Thymus (tissue), 11 donors: ENCODE measurements at regions not wholly inside any gene's neighbourhood (a gene's known extent, or its start where the extent isn't known, plus 50 kb on each side); places are given as distances from the start of the nearest gene placed in this dataset.

Experiments used
- DNase-seq, 9 donors: peaks; one replicate each; pipeline ENCODE4 v3.0.0-alpha.2; 2013; ENCODE audit warnings: low spot score in 9 of 9, low read depth in 6 of 9, missing footprints in 1 of 9
- H3K27ac ChIP-seq, 2 donors: one replicate each; pipeline ENCODE4 v1.5.1; 2013; ENCODE audit warnings: control low read depth in 1 of 2, low read depth in 1 of 2, low read length in 1 of 2, mild to moderate bottlenecking in 1 of 2, moderate library complexity in 1 of 2
- H3K27me3 ChIP-seq, 2 donors: one replicate each; pipeline ENCODE4 v1.5.1; 2013; ENCODE audit warnings: low read length in 1 of 2; ENCODE audit not compliant: control insufficient read depth in 2 of 2, insufficient read depth in 1 of 2
- H3K36me3 ChIP-seq, 2 donors: one replicate each; pipeline ENCODE4 v1.5.1; 2013; ENCODE audit warnings: low read length in 1 of 2, mild to moderate bottlenecking in 1 of 2, moderate library complexity in 1 of 2; ENCODE audit not compliant: control insufficient read depth in 2 of 2, insufficient read depth in 2 of 2
- H3K4me1 ChIP-seq, 2 donors: one replicate each; pipeline ENCODE4 v1.5.1; 2013; ENCODE audit warnings: low read length in 2 of 2; ENCODE audit not compliant: control insufficient read depth in 2 of 2, insufficient read depth in 2 of 2
- H3K4me3 ChIP-seq, 2 donors: one replicate each; pipeline ENCODE4 v1.5.1; 2013; ENCODE audit warnings: low read length in 2 of 2, control low read depth in 1 of 2, mild to moderate bottlenecking in 1 of 2
- H3K9me3 ChIP-seq, 2 donors: one replicate each; pipeline ENCODE4 v1.5.1; 2013; ENCODE audit warnings: low read length in 1 of 2, mild to moderate bottlenecking in 1 of 2; ENCODE audit not compliant: control insufficient read depth in 2 of 2, insufficient read depth in 1 of 2
- WGBS: extraction: QIAGEN DNeasy Blood & Tissue Kit; methylation state at CpG from one replicate; pipeline ENCODE4 v1.1.7; 2013; 5-methylcytosine and 5-hydroxymethylcytosine counted together
- donor health status: healthy.

DNA sequence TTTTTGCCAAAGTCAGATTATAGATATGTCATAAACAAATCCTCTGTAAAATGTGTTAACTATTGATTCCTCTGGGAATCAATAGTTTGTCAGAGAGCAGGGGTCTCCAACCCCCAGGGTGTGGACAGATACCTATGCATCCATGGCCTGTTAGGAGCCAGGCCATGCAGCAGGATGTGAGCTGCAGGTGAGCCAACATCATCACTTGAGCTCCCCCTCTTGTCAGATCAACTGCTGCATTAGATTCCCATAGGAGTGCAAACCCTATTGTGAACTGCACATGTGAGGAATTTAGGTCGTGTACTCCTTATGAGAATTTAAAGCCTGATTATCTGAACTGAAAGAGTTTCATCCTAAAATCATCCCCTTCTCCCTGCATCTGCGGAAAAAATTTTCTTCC lies 1365.4 kb downstream of the ARAP2 start:
- Histone ChIP-seq H3K27me3 (no peaks in the 10 kb centered on the region), H3K4me3 (no peak overlapping the region), H3K4me1 (no peaks in the 10 kb centered on the region), H3K36me3 (no peaks in the 10 kb centered on the region), H3K27ac (no peak overlapping the region), H3K9me3 (peaks cover 0 to 5% of the 10 kb centered on the region in 2 donors)
- WGBS = 70% methylated on average over 2 of the region's 2 CpGs
- no peak for DNase-seq

DNA sequence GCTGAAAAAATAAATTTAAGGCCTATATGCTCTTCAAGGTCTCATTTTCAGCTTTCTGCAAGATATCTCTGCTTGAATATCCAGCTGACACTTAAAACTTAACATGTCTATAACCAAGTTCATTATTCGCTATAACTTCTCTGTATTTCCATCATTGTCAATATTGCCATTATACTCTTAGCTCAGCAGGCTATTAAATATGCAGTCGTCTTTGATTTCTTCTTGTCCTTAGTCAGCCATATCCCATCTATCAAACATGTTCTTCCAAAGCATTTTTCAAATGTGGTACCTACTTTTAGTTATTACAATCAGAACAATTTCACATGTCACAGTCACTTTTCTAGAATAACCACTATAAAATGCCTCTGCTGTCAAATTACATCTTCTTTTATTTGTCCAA lies 1364.1 kb downstream of the ARAP2 start:
- no peak for DNase-seq
- WGBS = 90% methylated on average over 2 of the region's 2 CpGs
- Histone ChIP-seq H3K4me1 (no peaks in the 10 kb centered on the region), H3K9me3 (peaks cover 0 to 5% of the 10 kb centered on the region in 2 donors), H3K27me3 (no peaks in the 10 kb centered on the region), H3K4me3 (no peak overlapping the region), H3K27ac (no peak overlapping the region), H3K36me3 (no peaks in the 10 kb centered on the region)

DNA sequence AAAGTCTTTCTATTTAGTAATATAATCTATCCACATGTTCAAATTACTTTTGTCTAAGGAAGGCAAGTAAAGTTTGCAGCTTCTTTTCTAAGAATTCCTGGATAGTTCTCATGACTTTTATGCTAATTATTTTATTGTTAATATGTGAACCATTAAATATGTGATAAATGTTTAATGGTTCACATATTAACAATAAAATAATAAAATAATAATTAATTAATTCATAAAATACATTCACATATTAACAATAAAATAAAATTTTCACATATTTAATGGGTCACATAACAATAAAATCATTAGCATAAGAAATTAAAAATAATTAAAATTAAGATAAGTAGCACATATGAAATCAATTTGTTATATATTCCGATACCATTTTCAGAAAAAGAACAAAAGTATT lies 1352.4 kb downstream of the ARAP2 start:
- H3K4me1 ChIP-seq = no peaks in the 10 kb centered on the region
- no peaks in the 10 kb centered on the region for H3K36me3 ChIP-seq
- H3K9me3 ChIP-seq = peaks cover 0 to 2% of the 10 kb centered on the region in 2 donors
- H3K4me3 ChIP-seq = no peak overlapping the region
- no peaks in the 10 kb centered on the region for H3K27me3 ChIP-seq
- 98% methylated on average over 1 of the region's 1 CpG for WGBS
- no peak for DNase-seq
- H3K27ac ChIP-seq = no peak overlapping the region

DNA sequence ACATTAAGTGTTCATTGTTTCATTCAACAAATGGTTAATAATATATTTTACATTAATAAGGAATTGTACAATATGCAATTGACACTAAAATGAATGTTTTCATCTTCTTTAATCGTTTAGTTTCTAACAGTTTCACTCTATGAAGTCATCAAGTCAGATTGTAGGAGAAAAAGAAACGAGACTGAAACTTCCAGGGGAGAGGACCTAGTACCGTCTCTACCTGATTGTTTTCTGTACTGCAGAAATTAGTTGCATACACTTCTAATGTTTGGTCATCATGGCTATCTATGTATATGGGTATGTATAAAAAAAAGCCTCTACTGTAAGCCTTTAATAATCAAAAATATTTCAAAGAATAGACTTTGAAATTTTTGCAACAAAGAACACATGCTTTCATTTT lies 1350.9 kb downstream of the ARAP2 start:
- no peaks in the 10 kb centered on the region for H3K36me3 ChIP-seq
- H3K9me3 ChIP-seq = peaks cover 0 to 2% of the 10 kb centered on the region in 2 donors
- H3K4me1 ChIP-seq = no peaks in the 10 kb centered on the region
- no peaks in the 10 kb centered on the region for H3K27me3 ChIP-seq
- 89% methylated on average over 3 of the region's 3 CpGs for WGBS
- no peak overlapping the region for H3K27ac ChIP-seq
- H3K4me3 ChIP-seq = no peak overlapping the region
- DNase-seq = no peak

DNA sequence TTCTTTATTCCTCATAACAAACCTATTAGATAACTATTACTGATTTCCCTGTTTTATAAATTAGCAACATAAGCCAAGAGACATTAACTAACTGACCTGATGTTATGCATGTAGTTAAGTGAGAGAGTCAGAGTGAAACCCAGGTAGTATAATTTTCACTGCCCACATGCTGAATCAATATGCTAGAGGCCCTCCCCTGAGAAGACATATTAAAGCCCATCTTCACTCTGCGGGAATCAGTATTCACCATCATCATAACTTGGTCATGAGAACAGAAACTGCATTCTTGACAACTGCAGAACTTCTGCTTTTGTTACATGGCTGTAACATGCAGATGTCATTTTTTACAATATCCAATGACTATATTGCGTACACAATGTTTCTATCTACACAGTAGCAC lies 1324.3 kb downstream of the ARAP2 start:
- H3K9me3 ChIP-seq = no peaks in the 10 kb centered on the region
- DNase-seq = no peak
- 91% methylated on average over 2 of the region's 2 CpGs for WGBS
- no peaks in the 10 kb centered on the region for H3K36me3 ChIP-seq
- H3K4me3 ChIP-seq = no peak overlapping the region
- no peaks in the 10 kb centered on the region for H3K27me3 ChIP-seq
- no peaks in the 10 kb centered on the region for H3K4me1 ChIP-seq
- no peak overlapping the region for H3K27ac ChIP-seq

DNA sequence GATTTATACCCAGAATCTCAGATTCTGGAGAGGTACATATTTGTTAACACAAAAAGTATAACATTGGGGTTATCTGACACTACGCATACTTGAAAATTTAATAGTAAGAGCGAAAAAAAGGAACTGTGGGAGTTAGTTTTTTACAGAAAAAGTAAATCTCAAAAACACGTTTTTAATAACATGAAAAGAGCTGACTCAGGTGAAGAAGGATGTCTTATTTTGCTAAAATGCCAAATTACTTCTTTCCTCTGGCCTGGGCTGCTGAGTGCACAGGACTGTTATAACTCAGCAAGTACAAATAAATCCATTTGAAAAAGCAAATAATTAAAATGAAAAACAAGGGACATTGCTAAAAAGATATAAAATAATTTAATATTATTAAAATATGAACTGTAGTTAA lies 1322.9 kb downstream of the ARAP2 start:
- 87% methylated on average over 3 of the region's 3 CpGs for WGBS
- no peak overlapping the region for H3K27ac ChIP-seq
- H3K27me3 ChIP-seq = no peaks in the 10 kb centered on the region
- H3K4me1 ChIP-seq = no peaks in the 10 kb centered on the region
- no peak overlapping the region for H3K4me3 ChIP-seq
- H3K36me3 ChIP-seq = no peaks in the 10 kb centered on the region
- no peak for DNase-seq
- no peaks in the 10 kb centered on the region for H3K9me3 ChIP-seq

DNA sequence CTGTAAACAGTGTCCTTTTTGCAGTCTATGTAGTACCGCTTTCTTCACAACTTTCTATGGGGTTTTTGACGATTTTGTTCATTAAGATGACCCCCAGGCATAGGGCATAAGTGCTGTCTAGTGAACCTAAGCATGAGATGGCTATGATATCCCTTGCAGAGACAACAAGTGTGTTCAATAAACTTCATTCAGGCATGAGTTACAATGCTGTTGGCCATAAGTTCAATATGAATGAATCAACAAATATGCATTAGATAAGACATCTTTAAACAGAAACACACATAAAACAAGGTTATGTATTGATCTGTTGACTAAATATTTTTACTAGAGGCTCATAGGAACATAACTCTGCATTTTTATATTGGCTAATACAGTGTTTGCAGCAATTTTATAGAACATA lies 1322.0 kb downstream of the ARAP2 start:
- no peak for DNase-seq
- no peaks in the 10 kb centered on the region for H3K36me3 ChIP-seq
- no peaks in the 10 kb centered on the region for H3K4me1 ChIP-seq
- H3K27me3 ChIP-seq = no peaks in the 10 kb centered on the region
- no peak overlapping the region for H3K4me3 ChIP-seq
- 95% methylated on average over 2 of the region's 2 CpGs for WGBS
- H3K27ac ChIP-seq = no peak overlapping the region
- no peaks in the 10 kb centered on the region for H3K9me3 ChIP-seq

DNA sequence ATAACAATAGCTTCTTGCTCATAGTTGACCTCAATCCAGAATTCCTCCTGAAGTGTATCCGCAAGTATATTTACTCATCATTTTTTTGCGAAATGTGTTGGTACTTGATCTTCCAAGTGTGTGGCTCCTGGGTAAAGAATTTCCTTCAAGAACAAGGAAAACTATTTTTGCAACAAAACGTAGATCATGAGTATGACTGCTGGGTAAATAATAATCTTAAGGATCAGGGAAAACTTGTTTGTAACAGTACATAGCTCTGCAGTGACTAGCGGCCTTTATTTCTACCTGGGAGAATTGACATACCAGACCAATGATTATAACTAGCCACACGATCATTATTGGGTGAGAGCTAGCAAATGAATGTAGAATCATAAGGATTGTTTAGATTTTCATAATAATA lies 1311.7 kb downstream of the ARAP2 start:
- no peaks in the 10 kb centered on the region for H3K36me3 ChIP-seq
- no peaks in the 10 kb centered on the region for H3K27me3 ChIP-seq
- no peaks in the 10 kb centered on the region for H3K4me1 ChIP-seq
- no peak overlapping the region for H3K4me3 ChIP-seq
- 74% methylated on average over 5 of the region's 5 CpGs for WGBS
- no peaks in the 10 kb centered on the region for H3K9me3 ChIP-seq
- H3K27ac ChIP-seq = no peak overlapping the region
- no peak for DNase-seq

DNA sequence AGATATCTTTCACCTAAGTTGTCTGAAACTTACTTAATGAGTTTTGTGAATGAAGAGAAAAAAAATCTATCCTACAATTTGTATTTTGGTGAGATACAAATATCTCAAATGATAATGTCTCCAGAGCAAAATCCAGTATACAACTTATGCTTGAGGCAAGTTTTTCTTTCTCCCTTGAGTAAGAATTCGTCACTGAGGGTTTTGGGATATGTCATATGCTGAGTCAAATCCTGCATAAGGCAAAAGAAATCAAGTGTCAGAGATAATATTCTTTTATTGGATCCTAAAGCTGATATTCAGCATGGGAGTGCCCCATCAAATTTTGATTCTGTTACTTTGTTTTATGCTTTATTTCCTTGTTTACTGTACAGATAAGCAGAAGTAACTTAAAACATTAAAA lies 1308.6 kb downstream of the ARAP2 start:
- Histone ChIP-seq H3K9me3 (peaks cover 0 to 6% of the 10 kb centered on the region in 2 donors), H3K27me3 (no peaks in the 10 kb centered on the region), H3K36me3 (no peaks in the 10 kb centered on the region), H3K4me3 (no peak overlapping the region), H3K4me1 (no peaks in the 10 kb centered on the region), H3K27ac (no peak overlapping the region)
- no peak for DNase-seq
- WGBS = 68% methylated on average over 1 of the region's 1 CpG

DNA sequence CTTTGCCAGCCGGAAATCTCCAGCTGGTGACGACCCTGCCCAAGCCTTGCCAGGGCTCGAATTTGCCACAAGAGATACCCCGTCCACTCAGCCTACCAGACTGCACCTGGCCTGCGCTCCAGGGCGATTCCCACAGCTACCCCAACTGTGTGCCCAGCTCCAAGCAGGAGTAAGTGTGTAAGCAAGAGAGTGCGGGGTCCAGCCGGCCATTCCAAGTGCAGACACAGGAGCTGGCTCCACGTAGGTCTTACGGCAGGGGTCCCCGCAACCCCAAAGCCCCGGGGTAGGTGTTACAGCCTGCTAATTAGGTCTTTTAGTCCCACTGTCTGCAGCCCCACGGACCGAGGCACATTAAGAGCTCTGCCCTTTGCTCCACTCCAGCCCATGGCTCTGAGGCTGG lies 1305.2 kb downstream of the ARAP2 start:
- Histone ChIP-seq H3K4me1 (no peaks in the 10 kb centered on the region), H3K9me3 (peaks cover 0 to 6% of the 10 kb centered on the region in 2 donors), H3K27ac (no peak overlapping the region), H3K4me3 (no peak overlapping the region), H3K36me3 (no peaks in the 10 kb centered on the region), H3K27me3 (no peaks in the 10 kb centered on the region)
- 93% methylated on average over 14 of the region's 14 CpGs for WGBS
- DNase-seq = no peak
